H1 (cell line): ENCODE measurements at regions not wholly inside any gene's neighbourhood (a gene's known extent, or its start where the extent isn't known, plus 50 kb on each side); places are given as distances from the start of the nearest gene placed in this dataset.

ENCODE experiments used
- CTCF ChIA-PET: fragments of 300-600 bp; sonication (Branson Sonifier 250); formaldehyde crosslinking; loops from one replicate; lab custom pipeline; 2021; ENCODE audit not compliant: partially characterized antibody; lab: Charles Lee
- POLR2A ChIA-PET: fragments of 300-600 bp; sonication (Branson Sonifier 250); formaldehyde crosslinking; loops from one replicate; lab custom pipeline; 2021; ENCODE audit warnings: inconsistent platforms; ENCODE audit not compliant: partially characterized antibody; lab: Charles Lee
- DNase-seq, 2 experiments: peaks; one replicate each; pipeline versions ENCODE4 v3.0.0 to v3.0.0-alpha.2; 2010 to 2022; ENCODE audit warnings: low spot score in 2 of 2, low read depth in 1 of 2, mixed read lengths in 1 of 2
- FAIRE-seq: peaks from 2 replicates; lab custom pipeline; 2011; peaks lifted over from hg19 to GRCh38; lab: Jason Lieb, UNC
- H2AFZ ChIP-seq: 2 replicates; pipeline ENCODE4 v1.8.1; 2012; ENCODE audit warnings: low read length, inconsistent platforms
- H2AK5ac ChIP-seq: 2 replicates; pipeline ENCODE4 v1.6.1; 2013; ENCODE audit warnings: low read depth, low read length
- H2BK120ac ChIP-seq: replicated peaks from 2 replicates; pipeline ENCODE3; 2013; ENCODE audit warnings: low read depth, low read length, inconsistent platforms
- H2BK12ac ChIP-seq: 2 replicates; pipeline ENCODE4 v1.6.1; 2013; ENCODE audit warnings: low read depth, low read length
- H2BK15ac ChIP-seq: 2 replicates; pipeline ENCODE4 v1.6.1; 2013; ENCODE audit warnings: low read length
- H2BK20ac ChIP-seq: 2 replicates; pipeline ENCODE4 v1.6.1; 2013; ENCODE audit warnings: low read length
- H2BK5ac ChIP-seq: 2 replicates; pipeline ENCODE4 v1.6.1; 2013; ENCODE audit warnings: low read depth, low read length
- H3K14ac ChIP-seq: 2 replicates; pipeline ENCODE4 v1.6.1; 2013; ENCODE audit warnings: inconsistent platforms; ENCODE audit not compliant: insufficient read length
- H3K18ac ChIP-seq: 2 replicates; pipeline ENCODE4 v1.6.1; 2013; ENCODE audit warnings: low read length; ENCODE audit errors: extremely low read depth
- H3K23ac ChIP-seq: 2 replicates; pipeline ENCODE4 v1.6.1; 2013; ENCODE audit warnings: inconsistent platforms; ENCODE audit not compliant: insufficient read length
- H3K23me2 ChIP-seq: 2 replicates; pipeline ENCODE4 v1.6.1; 2013; ENCODE audit warnings: low read depth, low read length
- H3K27ac ChIP-seq: 2 replicates; pipeline ENCODE4 v1.6.1; 2011; ENCODE audit warnings: low read depth, low read length, inconsistent platforms
- H3K27me3 ChIP-seq, 4 experiments: replicated peaks in 1 of 4; 1 replicate in 1 of 4; 2 replicates in 3 of 4; pipeline versions ENCODE4 v1.6.1 to v1.8.1; 2011 to 2013; ENCODE audit warnings: low read length in 3 of 4, mild to moderate bottlenecking in 3 of 4, inconsistent platforms in 2 of 4, mixed read lengths in 2 of 4, moderate library complexity in 1 of 4; ENCODE audit not compliant: control insufficient read depth in 3 of 4, insufficient read depth in 3 of 4; ENCODE audit errors: extremely low read depth in 1 of 4
- H3K36me3 ChIP-seq, 4 experiments: 2 replicates each; pipeline versions ENCODE4 v1.6.1 to v1.8.1; 2011 to 2013; ENCODE audit warnings: mild to moderate bottlenecking in 4 of 4, low read length in 3 of 4, moderate library complexity in 2 of 4, control low read depth in 1 of 4, inconsistent platforms in 1 of 4; ENCODE audit not compliant: insufficient read depth in 4 of 4, control insufficient read depth in 2 of 4
- H3K4ac ChIP-seq: replicated peaks from 2 replicates; pipeline ENCODE3; 2013; ENCODE audit warnings: low read length, low read depth, mixed read lengths, inconsistent platforms; ENCODE audit not compliant: insufficient read length
- H3K4me1 ChIP-seq, 4 experiments: replicated peaks in 1 of 4; 1 replicate in 1 of 4; 2 replicates in 3 of 4; pipeline versions ENCODE4 v1.6.1 to v1.8.1; 2011 to 2013; ENCODE audit warnings: low read length in 3 of 4, inconsistent platforms in 2 of 4, mixed read lengths in 1 of 4; ENCODE audit not compliant: insufficient read depth in 4 of 4, control insufficient read depth in 3 of 4
- H3K4me2 ChIP-seq, 2 experiments: 2 replicates each; pipeline versions ENCODE4 v1.6.1 to v1.8.1; 2011 to 2013; ENCODE audit warnings: low read depth in 2 of 2, low read length in 2 of 2, control low read depth in 1 of 2, inconsistent platforms in 1 of 2, mild to moderate bottlenecking in 1 of 2; ENCODE audit not compliant: insufficient read depth in 1 of 2
- H3K4me3 ChIP-seq, 4 experiments: fragments of 200-600, 300-600 bp in 1 of 4; sonication (generic), shearing (Covaris generic), sonication (Bioruptor Twin) in 1 of 4; 2 replicates each; pipeline versions ENCODE4 v1.5.1 to v1.8.1; 2011 to 2016; ENCODE audit warnings: low read length in 4 of 4, low read depth in 3 of 4, control low read depth in 2 of 4, inconsistent platforms in 2 of 4, mild to moderate bottlenecking in 2 of 4, mixed read lengths in 1 of 4, moderate library complexity in 1 of 4; ENCODE audit not compliant: insufficient read depth in 2 of 4; ENCODE audit errors: extremely low read depth in 1 of 4
- H3K56ac ChIP-seq: replicated peaks from 2 replicates; pipeline ENCODE3; 2013; ENCODE audit warnings: low read depth, mild to moderate bottlenecking, mixed read lengths, low read length, inconsistent platforms; ENCODE audit not compliant: insufficient read length
- H3K79me1 ChIP-seq: 2 replicates; pipeline ENCODE4 v1.6.1; 2013; ENCODE audit warnings: low read depth, low read length, control low read depth
- H3K79me2 ChIP-seq, 2 experiments: 2 replicates each; pipeline versions ENCODE4 v1.6.1 to v1.8.1; 2012 to 2013; ENCODE audit warnings: low read length in 2 of 2, mild to moderate bottlenecking in 2 of 2, inconsistent platforms in 1 of 2; ENCODE audit not compliant: insufficient read depth in 2 of 2, control insufficient read depth in 1 of 2
- H3K9ac ChIP-seq, 4 experiments: replicated peaks in 1 of 4; 1 replicate in 1 of 4; 2 replicates in 3 of 4; pipeline versions ENCODE4 v1.6.1 to v1.8.1; 2011 to 2013; ENCODE audit warnings: low read depth in 3 of 4, low read length in 3 of 4, control low read depth in 2 of 4, mild to moderate bottlenecking in 2 of 4, moderate library complexity in 2 of 4, inconsistent platforms in 1 of 4; ENCODE audit errors: extremely low read depth in 1 of 4
- H3K9me3 ChIP-seq, 2 experiments: 2 replicates each; pipeline versions ENCODE4 v1.6.1 to v1.8.1; 2012 to 2013; ENCODE audit warnings: mild to moderate bottlenecking in 2 of 2, moderate library complexity in 2 of 2, control low read depth in 1 of 2, inconsistent platforms in 1 of 2, low read depth in 1 of 2, low read length in 1 of 2, mixed read lengths in 1 of 2; ENCODE audit not compliant: insufficient read depth in 2 of 2
- H4K20me1 ChIP-seq, 2 experiments: replicated peaks in 1 of 2; 2 replicates each; pipeline versions ENCODE3 to v1.8.1; 2011 to 2013; ENCODE audit warnings: inconsistent platforms in 2 of 2, low read length in 2 of 2, mild to moderate bottlenecking in 1 of 2; ENCODE audit not compliant: insufficient read depth in 2 of 2, control insufficient read depth in 1 of 2
- H4K5ac ChIP-seq: 2 replicates; pipeline ENCODE4 v1.6.1; 2013; ENCODE audit warnings: low read length, low read depth, mixed read lengths, inconsistent platforms; ENCODE audit not compliant: insufficient read length
- H4K8ac ChIP-seq: 2 replicates; pipeline ENCODE4 v1.8.0; 2013; ENCODE audit warnings: mild to moderate bottlenecking, moderate library complexity, low read length, inconsistent platforms; ENCODE audit not compliant: insufficient read depth; ENCODE audit errors: extremely low read depth
- H4K91ac ChIP-seq: replicated peaks from 2 replicates; pipeline ENCODE3; 2013; ENCODE audit warnings: low read length, mixed read lengths, inconsistent platforms; ENCODE audit not compliant: insufficient read length
- ATF3 ChIP-seq: IDR thresholded peaks from 2 replicates; pipeline ENCODE4 v1.6.1; 2011; ENCODE audit warnings: low read depth, mild to moderate bottlenecking, low read length; ENCODE audit not compliant: insufficient read depth
- BRCA1 ChIP-seq: IDR thresholded peaks from 2 replicates; pipeline ENCODE4 v1.6.1; 2012; ENCODE audit warnings: low read depth, low read length, improper control_type of control experiment
- CBX5 ChIP-seq: fragments of 300-800, 300-1000 bp; sonication (generic); IDR thresholded peaks from 2 replicates; pipeline ENCODE4 v1.7.1; 2016; ENCODE audit warnings: antibody characterized with exemption, low read length, low read depth
- CEBPB ChIP-seq: IDR thresholded peaks from 2 replicates; pipeline ENCODE4 v1.6.1; 2012; ENCODE audit warnings: low read depth, low read length
- E2F6 ChIP-seq: IDR thresholded peaks from 2 replicates; pipeline ENCODE4 v1.6.1; 2012; ENCODE audit warnings: inconsistent platforms
- EGR1 ChIP-seq: IDR thresholded peaks from 2 replicates; pipeline ENCODE4 v1.6.1; 2011; ENCODE audit warnings: low read depth, low read length, borderline replicate concordance
- FOSL1 ChIP-seq: IDR thresholded peaks from 2 replicates; pipeline ENCODE4 v1.6.1; 2011; ENCODE audit warnings: mild to moderate bottlenecking, low read depth, low read length, moderate library complexity; ENCODE audit not compliant: insufficient read depth
- JUND ChIP-seq: IDR thresholded peaks from 2 replicates; pipeline ENCODE4 v1.6.1; 2011; ENCODE audit warnings: mild to moderate bottlenecking, improper control_type of control experiment, low read length
- POU5F1 ChIP-seq: IDR thresholded peaks from 2 replicates; pipeline ENCODE4 v1.6.1; 2011; ENCODE audit warnings: low read depth, mild to moderate bottlenecking, low read length, moderate library complexity
- RBBP5 ChIP-seq: IDR thresholded peaks from 2 replicates; pipeline ENCODE4 v1.7.1; 2012; ENCODE audit warnings: low read depth, mild to moderate bottlenecking, inconsistent platforms, low read length, moderate library complexity, borderline replicate concordance
- SIRT6 ChIP-seq: IDR thresholded peaks from one replicate; pipeline ENCODE4 v1.7.1; 2012; ENCODE audit warnings: low read length, inconsistent platforms
- SRF ChIP-seq: IDR thresholded peaks from 2 replicates; pipeline ENCODE4 v1.6.1; 2011; ENCODE audit warnings: mild to moderate bottlenecking, low read depth, low read length, moderate library complexity
- TCF12 ChIP-seq: IDR thresholded peaks from 2 replicates; pipeline ENCODE4 v1.6.1; 2011; ENCODE audit warnings: low read depth, mild to moderate bottlenecking, low read length
- USF2 ChIP-seq: IDR thresholded peaks from 2 replicates; pipeline ENCODE4 v1.6.1; 2011; ENCODE audit warnings: low read length, improper control_type of control experiment
- WGBS, 2 experiments: shearing (Covaris generic) in 1 of 2; methylation state at CpG; one replicate each; pipeline versions ENCODE4 v1.1.6 to v1.1.7; 2013 to 2015; ENCODE audit warnings: low lambda C conversion rate in 2 of 2, mixed read lengths in 2 of 2, inconsistent platforms in 1 of 2, low coverage in 1 of 2, missing lambda C conversion rate in 1 of 2; ENCODE audit not compliant: insufficient replicate concordance in 2 of 2, insufficient coverage in 1 of 2, insufficient read length in 1 of 2; ENCODE audit errors: extremely low coverage in 1 of 2, missing lambda C conversion rate in 1 of 2; 5-methylcytosine and 5-hydroxymethylcytosine counted together

- Histone ChIP-seq H3K23ac (no peak overlapping the region), H4K20me1 (no peaks in the 10 kb centered on the region), H2BK15ac (no peak overlapping the region), H2AK5ac (no peak overlapping the region), H2BK5ac (no peak overlapping the region), H3K79me1 (no peaks in the 10 kb centered on the region), H3K4ac (no peak overlapping the region), H3K14ac (no peak overlapping the region), H3K4me1 (no peaks in the 10 kb centered on the region), H2AFZ (no peak overlapping the region), H3K23me2 (no peaks in the 10 kb centered on the region), H3K4me3 (no peak overlapping the region), H4K91ac (no peak overlapping the region), H2BK12ac (no peak overlapping the region), H3K27ac (no peak overlapping the region), H3K36me3 (no peaks in the 10 kb centered on the region; a peak in 1 of 8 replicates), H3K18ac (no peak overlapping the region), H2BK20ac (no peak overlapping the region), H3K27me3 (no peaks in the 10 kb centered on the region), H3K9ac (no peak overlapping the region), H4K5ac (no peak overlapping the region), H3K4me2 (no peak overlapping the region), H4K8ac (no peak overlapping the region), H2BK120ac (no peak overlapping the region), H3K9me3 (peaks cover 21 to 27% of the 10 kb centered on the region in 2 experiments), H3K56ac (no peak overlapping the region), H3K79me2 (no peaks in the 10 kb centered on the region)
- 95% methylated on average over 3 of the region's 3 CpGs; no CpG with 5 or more reads in 1 of the 2 experiments for WGBS, 2 experiments
- ChIA-PET POLR2A (no interaction called here), CTCF (no interaction called here)
- DNase-seq (no peak), FAIRE-seq (no peak)
- no peak for TF ChIP-seq E2F6
- no peak for TF ChIP-seq CBX5
- TF ChIP-seq TCF12, result no peak
- TF ChIP-seq EGR1, result no peak
- no peak for TF ChIP-seq FOSL1
- no peak for TF ChIP-seq JUND
- no peak for TF ChIP-seq BRCA1
- TF ChIP-seq SRF, result no peak
- TF ChIP-seq CEBPB, result no peak
- no peak for TF ChIP-seq USF2
- no peak for TF ChIP-seq SIRT6
- no peak for TF ChIP-seq RBBP5
- TF ChIP-seq POU5F1, result no peak
- no peak for TF ChIP-seq ATF3
Measured at GRCh38 chr12:67489007-67489406, 159.5 kb upstream of the DYRK2 start.
